ENCODE measurements at regions not wholly inside any gene's neighbourhood (a gene's known extent, or its start where the extent isn't known, plus 50 kb on each side); places are given as distances from the start of the nearest gene placed in this dataset.

GRCh38 chr5:176170084-176170483 lies 68.1 kb upstream of the SIMC1 start:
- peaks cover 32% of the 10 kb centered on the region for H3K27me3 ChIP-seq (ENCODE audit: low read depth, low read length)
- no peak overlapping the region for H2AFZ ChIP-seq (ENCODE audit: low read depth, low read length)
- H3K79me2 ChIP-seq (ENCODE audit: low read length) = no peaks in the 10 kb centered on the region
- no peaks in the 10 kb centered on the region for H3K4me1 ChIP-seq (ENCODE audit: low read length)
- H4K20me1 ChIP-seq (ENCODE audit: insufficient read depth, low read length) = no peaks in the 10 kb centered on the region
- no peak overlapping the region for H3K4me3 ChIP-seq (ENCODE audit: low read length)
- no peaks in the 10 kb centered on the region for H3K9me3 ChIP-seq (ENCODE audit: insufficient read depth, low read length)
- H3K36me3 ChIP-seq (replicated peaks; ENCODE audit: low read depth, low read length) = no peaks in the 10 kb centered on the region
- no peak for TF ChIP-seq CTCF (IDR thresholded peaks at IDR 0.05; ENCODE audit: low read depth, low read length)
- TF ChIP-seq EZH2phosphoT487 (IDR thresholded peaks at IDR 0.05; ENCODE audit: low read depth) = no peak
- H3K4me2 ChIP-seq (ENCODE audit: low read length) = no peak overlapping the region
- no peak overlapping the region for H3K27ac ChIP-seq (ENCODE audit: low read length)
- no peak overlapping the region for H3K9ac ChIP-seq (ENCODE audit: low read length)

- Histone ChIP-seq H3K4me1 (ENCODE audit: low read length) (peaks cover 7% of the 10 kb centered on the region), H3K27me3 (ENCODE audit: low read depth, low read length) (peaks cover 40% of the 10 kb centered on the region), H3K4me2 (ENCODE audit: low read length) (no peak overlapping the region), H3K9me3 (ENCODE audit: insufficient read depth, low read length) (no peaks in the 10 kb centered on the region), H4K20me1 (ENCODE audit: insufficient read depth, low read length) (no peaks in the 10 kb centered on the region), H3K9ac (ENCODE audit: low read length) (no peak overlapping the region), H3K4me3 (ENCODE audit: low read length) (no peak overlapping the region), H3K27ac (ENCODE audit: low read length) (no peak overlapping the region), H3K36me3 (replicated peaks; ENCODE audit: low read depth, low read length) (no peaks in the 10 kb centered on the region), H2AFZ (ENCODE audit: low read depth, low read length) (no peak overlapping the region), H3K79me2 (ENCODE audit: low read length) (no peaks in the 10 kb centered on the region)
- no peak for TF ChIP-seq CTCF (IDR thresholded peaks at IDR 0.05; ENCODE audit: low read depth, low read length)
- TF ChIP-seq EZH2phosphoT487 (IDR thresholded peaks at IDR 0.05; ENCODE audit: low read depth) = no peak
Measured at GRCh38 chr5:176171171-176171760, 67.0 kb upstream of the SIMC1 start.

GRCh38 chr5:176172246-176172645 lies 66.0 kb upstream of the SIMC1 start:
- peaks cover 41% of the 10 kb centered on the region for H3K27me3 ChIP-seq (ENCODE audit: low read depth, low read length)
- no peak overlapping the region for H3K9ac ChIP-seq (ENCODE audit: low read length)
- no peak overlapping the region for H2AFZ ChIP-seq (ENCODE audit: low read depth, low read length)
- H3K4me1 ChIP-seq (ENCODE audit: low read length) = peaks cover 14% of the 10 kb centered on the region
- no peak overlapping the region for H3K4me3 ChIP-seq (ENCODE audit: low read length)
- no peaks in the 10 kb centered on the region for H3K9me3 ChIP-seq (ENCODE audit: insufficient read depth, low read length)
- H3K27ac ChIP-seq (ENCODE audit: low read length) = no peak overlapping the region
- H3K79me2 ChIP-seq (ENCODE audit: low read length) = no peaks in the 10 kb centered on the region
- no peaks in the 10 kb centered on the region for H3K36me3 ChIP-seq (replicated peaks; ENCODE audit: low read depth, low read length)
- no peak overlapping the region for H3K4me2 ChIP-seq (ENCODE audit: low read length)
- TF ChIP-seq CTCF (IDR thresholded peaks at IDR 0.05; ENCODE audit: low read depth, low read length) (no peak), EZH2phosphoT487 (IDR thresholded peaks at IDR 0.05; ENCODE audit: low read depth) (no peak)
- no peaks in the 10 kb centered on the region for H4K20me1 ChIP-seq (ENCODE audit: insufficient read depth, low read length)

DNA sequence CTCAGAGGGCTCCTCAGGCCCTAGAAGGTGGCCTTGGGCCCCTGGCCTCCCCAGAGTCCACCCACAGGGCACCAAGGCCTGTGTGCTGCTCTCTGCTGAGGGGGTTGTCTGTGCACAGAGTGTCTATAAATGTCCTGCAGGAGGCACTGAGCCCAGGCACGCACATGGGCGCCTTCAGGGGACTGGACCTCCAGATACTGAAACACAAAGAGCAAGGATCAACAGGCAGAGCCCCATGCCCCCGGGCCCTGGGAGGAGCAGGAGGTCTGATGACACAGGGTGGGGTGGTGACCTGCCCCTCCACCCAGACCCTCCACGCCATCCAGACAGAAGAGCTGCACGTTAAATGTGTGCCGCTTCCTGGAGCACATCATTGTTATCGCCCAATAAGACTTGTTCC lies 64.6 kb upstream of the SIMC1 start:
- Histone ChIP-seq H3K36me3 (replicated peaks; ENCODE audit: low read depth, low read length) (no peaks in the 10 kb centered on the region), H3K4me3 (ENCODE audit: low read length) (no peak overlapping the region), H3K4me2 (ENCODE audit: low read length) (no peak overlapping the region), H3K4me1 (ENCODE audit: low read length) (peaks cover 14% of the 10 kb centered on the region), H3K27me3 (ENCODE audit: low read depth, low read length) (peaks cover 43% of the 10 kb centered on the region), H3K9me3 (ENCODE audit: insufficient read depth, low read length) (no peaks in the 10 kb centered on the region), H3K79me2 (ENCODE audit: low read length) (no peaks in the 10 kb centered on the region), H4K20me1 (ENCODE audit: insufficient read depth, low read length) (no peaks in the 10 kb centered on the region), H2AFZ (ENCODE audit: low read depth, low read length) (no peak overlapping the region), H3K27ac (ENCODE audit: low read length) (no peak overlapping the region), H3K9ac (ENCODE audit: low read length) (no peak overlapping the region)
- TF ChIP-seq CTCF (IDR thresholded peaks at IDR 0.05; ENCODE audit: low read depth, low read length) (no peak), EZH2phosphoT487 (IDR thresholded peaks at IDR 0.05; ENCODE audit: low read depth) (no peak)

Measured in OCI-LY3 (cell line).